HG02870 (cell line): ENCODE measurements at regions not wholly inside any gene's neighbourhood (a gene's known extent, or its start where the extent isn't known, plus 50 kb on each side); places are given as distances from the start of the nearest gene placed in this dataset.

Experiments
- ATAC-seq: cut with Tn5 transposase; IDR thresholded peaks from one replicate; pipeline ENCODE4 v1.9.1; 2021; ENCODE audit warnings: mild to moderate bottlenecking, moderate library complexity; ENCODE audit not compliant: unreplicated experiment

DNA sequence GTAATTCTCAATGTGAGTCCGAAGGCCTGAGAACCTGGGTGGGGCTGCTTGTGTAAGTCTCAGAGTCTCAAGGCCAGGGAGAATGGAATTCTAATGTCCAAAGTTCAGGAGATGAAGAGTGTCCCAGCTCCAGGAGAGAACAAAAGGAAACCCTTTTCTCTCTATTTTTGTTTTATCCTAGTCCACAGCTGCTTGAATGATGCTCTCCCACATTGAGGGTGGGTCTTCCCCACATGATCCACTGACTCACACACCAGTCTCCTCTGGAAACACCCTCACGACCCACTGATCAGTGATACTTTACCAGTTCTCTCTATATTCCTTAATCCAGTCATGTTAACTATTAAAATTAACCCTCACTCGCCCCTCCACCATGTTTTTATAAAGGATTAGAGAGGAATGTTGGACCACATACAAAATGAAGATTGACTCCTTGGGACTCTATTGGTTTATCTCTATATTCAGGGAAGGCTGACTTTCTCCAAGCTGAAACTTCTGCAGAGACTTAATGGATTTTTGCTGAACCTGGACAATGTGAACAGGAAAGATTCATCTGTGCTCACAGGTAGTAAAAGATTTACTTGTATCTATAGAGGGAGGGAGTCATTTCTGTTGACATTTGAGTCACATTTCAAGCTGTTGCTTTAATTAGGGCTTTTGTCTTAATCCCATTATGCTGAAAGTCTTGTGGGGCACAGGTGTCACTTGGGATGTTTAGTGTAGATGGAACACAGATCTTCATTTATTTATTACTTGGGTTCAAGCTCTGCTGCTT, 1061.0 kb upstream of the TMEM132C start:
- no peak for ATAC-seq

DNA sequence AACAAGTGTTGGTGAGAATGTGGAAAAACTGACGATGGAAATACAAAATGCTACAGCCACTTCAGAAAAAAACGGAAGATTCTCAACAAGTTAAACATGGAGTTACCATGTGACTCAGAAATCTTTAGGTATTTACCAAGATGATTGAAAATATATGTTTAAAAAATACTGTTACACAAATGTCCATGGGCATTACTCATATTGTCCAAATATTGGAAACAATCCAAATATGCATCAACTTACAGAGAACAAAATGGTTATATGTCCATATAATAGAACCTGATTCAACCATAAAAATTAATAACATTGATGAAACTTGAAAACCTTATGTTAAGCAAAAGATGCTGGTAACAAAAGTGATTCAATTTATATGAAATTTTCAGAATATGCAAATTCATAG, 1057.7 kb upstream of the TMEM132C start:
- no peak for ATAC-seq

DNA sequence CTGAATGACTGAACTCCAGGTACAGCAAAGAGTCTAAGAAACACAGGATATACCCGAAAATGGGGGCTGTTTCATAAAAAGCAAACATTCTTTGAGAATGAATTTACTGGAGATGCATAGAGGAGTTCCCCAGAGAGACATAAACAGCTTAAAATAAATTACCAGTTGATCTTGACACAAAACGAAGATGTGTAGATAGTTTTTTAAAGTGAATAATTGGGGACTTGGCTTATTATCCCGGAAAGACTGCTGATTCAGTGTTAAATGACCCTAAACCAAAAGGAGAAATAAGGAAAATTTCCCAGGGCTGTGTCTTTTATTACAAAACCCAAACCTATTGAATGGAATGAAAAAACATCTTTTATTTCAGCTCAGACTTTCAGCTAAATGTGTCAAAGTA, 1052.8 kb upstream of the TMEM132C start:
- ATAC-seq = no peak

DNA sequence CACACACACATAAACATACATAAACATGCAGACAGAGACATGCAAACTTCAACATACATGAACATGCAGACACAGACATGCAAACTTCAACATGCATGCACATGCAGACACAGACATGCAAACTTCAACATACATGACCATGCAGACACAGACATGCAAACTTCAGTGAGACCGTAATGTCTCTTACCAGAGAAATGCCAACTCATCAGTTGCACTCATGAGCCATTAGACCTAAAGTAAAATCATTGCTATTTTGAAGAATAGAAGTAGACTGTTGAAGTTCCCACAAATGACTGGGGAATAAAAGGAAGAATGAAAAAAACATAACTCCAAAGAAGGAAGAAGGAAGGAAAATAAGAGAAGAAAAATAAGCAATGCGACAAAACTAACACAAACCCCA, 1044.0 kb upstream of the TMEM132C start:
- no peak for ATAC-seq

DNA sequence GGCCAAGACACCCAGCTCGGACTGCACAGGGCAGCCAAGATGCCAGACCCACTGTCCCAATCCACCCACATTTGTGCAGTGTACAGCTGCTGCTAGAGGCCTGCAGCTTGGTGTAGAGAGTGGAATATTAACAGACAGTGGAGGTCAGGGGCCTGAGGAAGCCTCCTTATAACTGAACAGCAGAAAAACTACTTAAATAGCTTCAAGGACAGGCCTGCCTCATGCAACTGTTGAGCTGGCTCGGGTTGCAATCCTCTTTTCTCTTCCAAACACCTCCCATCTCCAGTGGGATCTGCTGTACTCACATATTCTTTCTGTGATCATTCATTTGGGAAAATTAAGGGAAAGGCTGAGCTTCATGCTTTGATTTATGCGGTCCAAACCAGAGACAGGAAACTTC, 1043.2 kb upstream of the TMEM132C start:
- no peak for ATAC-seq

DNA sequence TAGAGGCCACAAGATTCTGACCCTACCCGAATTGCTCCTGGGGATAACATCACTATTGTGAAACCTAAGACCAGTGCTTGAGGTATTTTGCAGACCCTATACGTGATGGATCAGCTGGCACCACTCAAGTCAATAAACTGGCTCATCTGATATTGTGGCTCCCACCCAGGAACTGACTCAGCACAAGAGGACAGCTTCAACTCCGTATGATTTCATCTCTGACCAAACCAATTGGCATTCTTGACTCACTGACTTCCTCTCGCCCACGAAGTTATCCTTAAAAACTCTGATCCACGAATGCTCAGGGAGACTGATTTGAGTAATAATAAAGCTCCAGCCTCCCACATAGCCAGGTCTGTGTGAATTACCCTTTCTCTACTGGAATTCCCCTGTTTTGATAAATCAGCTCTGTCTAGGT, 1036.1 kb upstream of the TMEM132C start:
- ATAC-seq = no peak

DNA sequence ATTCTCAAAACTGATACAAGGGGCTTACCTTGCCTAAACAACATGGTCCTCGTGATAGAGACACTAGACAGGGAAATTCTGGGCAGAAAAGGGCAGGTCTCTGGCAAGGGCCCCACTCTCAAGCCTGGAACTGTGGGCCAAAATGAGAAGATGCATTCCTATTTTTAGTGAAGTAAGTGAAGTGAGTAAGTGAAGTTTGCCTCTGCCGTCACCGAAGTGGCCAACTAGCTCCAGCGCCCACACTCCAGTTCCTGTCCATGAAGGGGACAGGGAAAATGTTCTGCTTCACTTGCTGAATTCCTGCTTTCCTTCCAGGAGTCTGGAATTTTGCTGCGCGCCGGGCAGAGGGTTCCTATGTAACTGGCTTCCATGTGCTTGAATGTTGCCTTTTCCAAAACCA, 1035.6 kb upstream of the TMEM132C start:
- ATAC-seq = no peak

DNA sequence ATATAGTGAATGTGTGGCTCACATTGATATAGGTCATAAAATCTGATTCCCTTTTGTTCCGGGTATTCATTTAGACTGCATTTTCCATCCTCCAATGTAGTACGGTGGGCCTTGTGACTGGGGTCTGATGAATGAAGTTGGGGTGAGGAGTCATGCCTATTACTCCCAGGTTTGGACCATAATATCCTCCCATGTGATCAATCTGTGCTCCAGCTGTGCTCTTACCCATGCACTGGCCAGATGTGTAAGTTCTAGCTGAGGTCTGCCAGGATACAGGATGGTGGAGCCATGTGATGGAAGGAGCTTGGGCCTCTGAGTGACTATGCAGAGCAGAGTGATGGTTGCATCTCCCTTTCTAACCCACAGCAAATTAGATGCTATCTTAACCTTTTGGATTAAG, 1034.0 kb upstream of the TMEM132C start:
- no peak for ATAC-seq

DNA sequence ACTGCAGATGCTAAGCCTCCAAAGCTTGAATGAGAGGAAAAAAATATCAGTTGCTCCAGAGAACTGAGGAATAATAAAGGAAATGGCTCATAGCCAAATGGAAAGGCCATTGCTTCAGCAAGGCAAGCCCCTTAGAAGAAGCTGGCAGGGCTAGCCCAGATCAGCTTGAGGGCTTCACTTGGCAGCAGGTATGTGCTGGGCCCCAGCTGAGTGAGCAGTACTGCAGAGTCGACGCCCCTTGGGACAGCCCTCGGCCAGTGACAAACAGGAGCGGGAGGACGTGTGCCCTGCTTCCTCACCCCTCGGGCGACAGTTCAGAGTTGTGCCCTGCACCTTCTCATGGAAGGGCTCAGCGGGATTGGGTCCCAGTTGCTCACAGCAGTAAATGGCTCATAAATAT, 1031.2 kb upstream of the TMEM132C start:
- ATAC-seq = no peak

DNA sequence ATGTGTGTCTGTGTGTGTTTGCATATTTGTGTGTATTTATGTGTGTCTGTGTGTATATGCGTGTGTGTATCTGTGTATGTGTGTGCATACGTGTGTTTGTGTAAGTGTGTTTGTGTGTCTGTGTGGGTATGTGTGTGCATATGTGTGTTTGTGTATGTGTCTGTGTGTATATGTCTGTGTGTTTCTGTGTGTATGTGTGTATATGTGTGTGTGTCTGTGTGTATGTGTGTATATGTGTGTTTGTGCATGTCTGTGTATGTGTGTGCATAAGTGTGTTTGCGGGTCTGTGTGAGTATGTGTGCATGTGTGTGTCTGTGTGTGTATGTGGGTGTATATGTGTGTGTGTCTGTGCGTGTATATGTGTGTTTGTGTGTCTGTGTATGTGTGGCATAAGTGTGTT, 1030.5 kb upstream of the TMEM132C start:
- ATAC-seq = no peak

DNA sequence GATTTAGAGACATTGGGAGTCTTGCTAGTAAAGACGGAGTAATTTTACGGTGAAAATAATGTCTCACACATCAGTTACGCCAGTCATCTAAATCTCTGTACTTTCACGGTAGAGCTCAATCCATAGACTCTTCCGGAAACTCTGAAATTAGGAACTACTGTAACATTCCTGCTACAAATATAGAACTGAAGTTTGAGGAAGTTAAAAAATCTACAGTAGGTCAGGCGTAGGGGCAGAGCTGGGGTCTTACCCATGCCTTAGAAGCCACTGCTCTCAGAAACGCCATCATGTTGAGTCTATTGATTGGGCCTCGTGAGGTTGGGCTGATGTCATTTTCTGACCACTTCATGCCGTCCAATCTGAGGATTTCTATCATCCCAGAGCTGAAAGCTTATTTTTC, 1029.8 kb upstream of the TMEM132C start:
- ATAC-seq = no peak

DNA sequence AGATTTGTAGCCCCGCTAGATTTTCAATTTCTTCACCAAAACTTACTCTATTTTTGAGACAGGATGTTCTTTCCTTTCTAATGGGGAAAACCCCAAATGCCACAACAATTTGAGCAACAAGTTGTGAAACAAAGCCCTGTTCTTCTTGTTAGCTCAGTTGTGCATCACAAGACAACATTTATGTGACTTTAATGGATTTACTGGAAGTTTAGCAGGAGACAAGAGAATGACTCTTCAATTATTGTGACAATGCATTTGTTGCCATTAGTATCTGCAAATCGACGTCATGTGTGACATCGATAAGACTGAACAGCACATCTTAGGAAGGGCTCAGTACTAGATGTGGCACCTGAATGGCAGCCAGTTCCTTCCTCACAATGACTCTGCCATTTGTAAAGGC, 1028.9 kb upstream of the TMEM132C start:
- no peak for ATAC-seq

DNA sequence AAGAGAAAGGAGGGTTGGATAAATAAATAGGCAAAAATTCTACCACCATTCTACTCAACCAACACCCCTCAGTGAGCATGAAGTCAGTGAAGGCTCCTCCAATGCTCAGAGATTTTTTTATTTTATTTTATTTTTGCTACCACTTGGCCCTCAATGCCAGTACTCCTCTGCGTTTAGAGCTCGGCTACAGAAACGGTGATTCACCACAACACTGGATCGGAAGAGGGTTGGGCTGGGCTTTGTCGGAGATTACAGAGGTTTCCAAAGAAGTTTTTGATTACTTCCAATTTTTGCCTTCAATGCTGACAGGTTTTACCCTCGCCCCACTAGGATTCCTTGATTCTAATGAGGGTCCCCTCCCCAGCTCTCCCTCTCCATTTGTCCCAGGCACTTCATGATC, 1027.2 kb upstream of the TMEM132C start:
- no peak for ATAC-seq

DNA sequence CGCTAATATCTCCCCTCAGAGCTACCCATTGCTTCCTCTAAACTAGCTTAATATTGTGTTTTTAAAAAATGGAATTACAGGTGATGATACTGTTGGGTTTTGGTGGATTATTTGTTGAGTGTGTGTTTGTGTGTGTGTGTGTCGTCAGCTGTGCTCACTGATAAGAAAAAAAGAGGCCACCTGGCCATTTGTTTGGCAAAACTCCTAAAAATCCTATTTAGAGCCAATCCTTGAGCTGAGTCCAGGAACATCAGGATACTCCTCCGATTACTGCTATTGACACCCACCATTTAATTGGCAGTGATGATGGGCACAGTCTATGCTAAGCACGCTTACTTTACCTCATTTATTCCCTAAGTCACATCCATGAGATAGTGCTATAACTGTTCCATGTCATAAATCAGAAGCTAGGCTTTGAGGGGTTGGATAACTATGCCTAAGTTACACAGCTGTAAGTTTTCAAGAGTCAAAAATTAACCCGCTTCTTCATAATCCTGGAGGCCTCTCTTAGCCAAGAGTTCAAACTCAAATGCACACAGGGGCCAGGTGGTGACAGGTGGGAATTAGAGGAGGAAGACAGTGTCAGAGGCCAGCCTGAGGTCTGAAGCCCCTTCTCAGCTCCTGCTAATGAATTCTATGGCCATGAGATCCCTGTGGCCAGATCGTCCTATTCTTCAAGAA, 1026.6 kb upstream of the TMEM132C start:
- ATAC-seq = no peak

DNA sequence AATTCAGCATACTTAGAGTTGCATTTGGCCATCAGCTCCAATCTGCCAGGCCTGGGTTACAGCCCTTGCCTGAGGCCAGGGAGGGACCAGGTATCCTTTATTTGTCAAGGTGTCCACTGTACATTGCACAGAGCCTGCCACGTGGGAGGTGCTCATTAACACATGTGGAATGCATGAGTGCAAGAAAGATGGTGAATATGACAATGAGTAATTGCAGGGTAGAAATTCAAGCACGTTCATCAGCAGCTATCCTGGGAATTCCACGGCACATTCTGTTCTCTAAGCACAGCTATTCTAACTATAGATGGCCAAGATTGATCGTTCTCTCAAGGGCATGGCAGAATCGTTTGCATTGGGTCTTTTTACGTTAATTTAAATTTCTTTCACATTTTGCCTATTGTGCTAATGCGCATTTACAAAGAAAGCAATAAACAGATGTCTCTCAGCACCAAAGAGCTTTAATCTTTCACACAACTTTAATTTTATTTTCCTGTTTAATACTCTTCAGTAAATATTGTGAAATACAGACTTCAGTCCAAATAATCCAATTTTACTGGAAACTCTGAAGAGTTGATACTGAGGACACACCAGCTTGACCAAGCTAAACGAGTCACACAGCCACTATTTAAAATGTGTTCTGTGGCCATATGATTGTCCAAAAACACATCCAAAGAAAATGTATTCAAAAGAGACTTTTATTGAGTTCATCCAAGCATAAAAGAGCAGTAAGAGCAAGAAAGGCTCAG, 1025.7 kb upstream of the TMEM132C start:
- ATAC-seq = no peak

DNA sequence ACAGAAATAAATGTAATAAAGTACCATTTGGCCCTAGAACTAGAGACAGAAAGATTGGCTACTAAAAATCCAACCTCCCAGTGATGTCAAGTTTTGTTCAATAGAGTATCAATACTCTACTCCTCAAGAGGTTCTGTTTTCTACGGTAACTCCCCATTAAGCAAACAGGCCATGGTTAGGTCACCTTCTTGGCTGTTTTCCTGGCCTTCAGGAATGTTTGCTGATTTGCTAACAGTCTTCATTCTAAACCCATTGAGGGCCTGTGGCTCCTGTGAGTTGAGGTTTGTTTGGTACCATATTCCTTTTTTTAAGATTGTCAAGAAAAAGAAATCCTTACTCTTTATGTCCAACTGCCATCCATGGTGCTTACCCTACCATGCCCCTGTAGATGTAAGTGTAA, 1022.0 kb upstream of the TMEM132C start:
- ATAC-seq = no peak

DNA sequence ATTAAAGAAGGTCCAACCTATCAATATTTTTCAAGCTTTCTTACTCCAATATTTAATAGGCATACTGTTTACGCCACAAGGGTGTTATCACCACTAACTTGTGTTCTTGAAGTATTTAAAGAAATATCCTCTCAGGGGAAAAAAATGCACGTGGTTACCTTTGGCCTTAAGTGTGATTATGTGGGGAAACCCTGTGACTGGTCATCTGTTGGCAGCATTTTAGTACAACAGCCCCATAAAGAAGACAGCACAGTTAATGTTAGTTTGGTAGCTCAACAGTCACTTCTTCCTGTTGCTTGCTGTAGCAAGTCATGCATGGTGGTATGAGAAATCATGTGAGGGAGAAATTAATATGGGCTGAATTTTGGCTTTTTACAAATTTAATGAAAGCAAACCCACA, 1021.5 kb upstream of the TMEM132C start:
- ATAC-seq = no peak

DNA sequence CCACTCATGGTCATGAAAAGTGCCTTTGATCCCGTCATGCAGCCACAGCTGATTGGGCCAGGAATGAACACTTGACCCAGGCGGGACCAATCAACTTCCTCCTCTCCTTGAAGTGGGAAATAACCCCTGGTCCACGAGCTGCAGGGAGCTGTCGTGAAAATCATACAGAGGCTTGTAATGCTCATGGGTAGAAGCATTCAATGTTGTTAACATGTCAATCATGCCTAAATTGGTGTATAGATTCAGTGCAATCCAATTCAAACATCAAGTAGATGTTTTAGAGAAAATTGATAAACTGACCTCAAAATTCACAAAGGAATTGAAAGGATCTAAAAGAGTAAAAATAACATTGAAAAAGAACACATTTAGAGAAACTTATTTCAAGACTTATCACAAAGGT, 1019.0 kb upstream of the TMEM132C start:
- no peak for ATAC-seq

DNA sequence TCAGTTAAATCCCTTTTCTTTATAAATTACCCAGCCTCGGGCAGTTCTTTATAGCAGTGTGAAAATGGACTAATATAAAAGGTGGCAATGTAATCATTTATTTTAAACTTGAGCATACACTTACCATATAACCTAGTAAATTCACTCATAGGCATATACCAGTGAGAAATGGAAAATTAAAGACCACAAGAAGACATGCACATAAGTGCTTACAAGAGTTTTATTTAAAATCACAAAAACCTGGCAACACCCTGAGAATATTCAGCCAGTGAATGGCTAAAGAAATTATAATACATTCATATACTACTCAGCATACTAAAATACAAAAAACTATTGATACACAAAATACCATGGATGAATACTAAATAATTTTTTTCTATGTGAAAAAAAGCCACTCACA, 1017.5 kb upstream of the TMEM132C start:
- no peak for ATAC-seq

DNA sequence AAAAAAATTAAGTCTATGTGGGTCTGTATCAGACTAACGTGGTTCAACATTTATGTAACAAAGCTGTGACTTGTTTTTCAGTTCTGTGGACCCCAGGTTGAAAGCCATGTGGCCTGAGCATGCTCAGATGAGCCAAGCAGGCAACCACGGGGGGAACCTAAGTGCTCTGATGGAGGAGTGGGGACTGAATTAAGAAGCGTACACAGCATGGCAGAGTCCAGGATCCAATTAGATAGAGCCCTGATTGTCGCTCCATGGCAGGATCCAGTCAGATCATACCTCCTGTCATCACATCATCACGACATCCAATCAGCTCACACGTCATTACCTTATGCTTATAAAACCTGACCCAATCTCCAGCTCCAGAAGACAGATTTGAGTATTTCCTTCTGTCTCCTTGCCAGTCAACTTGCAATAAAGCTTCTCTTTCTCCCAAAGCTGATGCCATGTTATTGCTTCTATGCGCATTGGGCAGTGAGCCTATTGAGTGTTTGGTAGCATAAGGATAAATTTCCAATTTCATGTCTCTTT, 1013.1 kb upstream of the TMEM132C start:
- no peak for ATAC-seq

DNA sequence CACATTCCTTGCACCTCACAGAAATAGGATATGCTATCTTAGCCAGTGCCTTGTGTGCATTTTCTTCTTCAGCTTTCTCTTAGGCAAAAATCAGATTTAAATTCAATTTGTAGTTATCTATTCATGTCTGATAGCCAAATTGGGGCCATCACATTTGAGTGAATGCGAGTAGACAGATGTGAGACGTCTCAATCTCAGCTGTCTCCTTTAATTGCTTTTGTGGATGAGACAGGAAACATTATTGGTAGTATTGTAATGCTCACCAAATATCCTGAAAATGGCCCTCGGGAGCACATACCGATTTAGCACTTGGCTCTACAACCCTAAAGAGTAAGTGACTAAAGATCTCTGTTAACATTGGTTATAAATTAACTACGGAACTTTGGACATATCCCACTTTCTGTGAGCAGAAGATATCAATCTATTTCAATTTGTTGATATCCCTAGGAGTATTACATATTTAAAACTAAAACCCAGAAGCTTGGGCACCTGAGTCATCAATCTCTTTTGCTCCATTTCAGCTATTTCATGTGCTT, 1012.5 kb upstream of the TMEM132C start:
- no peak for ATAC-seq
